ENCODE measurements at regions not wholly inside any gene's neighbourhood (a gene's known extent, or its start where the extent isn't known, plus 50 kb on each side); places are given as distances from the start of the nearest gene placed in this dataset.
"Not testable (repeated sequence)": the region's sequence is repeated elsewhere in the genome, so short reads cannot be mapped to it uniquely, and the experiment has no call there.

DNA sequence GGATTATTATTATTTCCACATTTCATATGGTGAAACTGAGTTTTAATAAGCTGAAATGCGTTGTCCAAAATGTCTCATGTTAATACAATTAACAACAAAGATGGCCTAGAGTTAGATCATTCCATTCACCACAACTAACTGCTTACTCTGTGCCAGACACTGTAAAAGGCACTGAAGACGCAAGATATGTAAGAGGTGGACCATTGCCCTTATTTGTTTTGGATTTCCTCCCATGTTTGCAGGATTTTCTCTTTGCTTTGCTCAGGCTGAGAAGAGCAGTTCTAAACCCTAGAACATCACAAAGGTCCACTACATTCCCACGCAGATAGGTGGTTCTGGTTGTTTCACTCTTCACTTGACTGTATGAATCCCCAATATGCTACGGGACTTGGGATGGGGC lies 324.4 kb upstream of the KITLG start:
- Mint-ChIP-seq H3K36me3 (ENCODE audit: low read depth) (no peaks in the 10 kb centered on the region), H3K4me1 (ENCODE audit: low read depth) (no peaks in the 10 kb centered on the region), H3K4me3 (no peak overlapping the region)

DNA sequence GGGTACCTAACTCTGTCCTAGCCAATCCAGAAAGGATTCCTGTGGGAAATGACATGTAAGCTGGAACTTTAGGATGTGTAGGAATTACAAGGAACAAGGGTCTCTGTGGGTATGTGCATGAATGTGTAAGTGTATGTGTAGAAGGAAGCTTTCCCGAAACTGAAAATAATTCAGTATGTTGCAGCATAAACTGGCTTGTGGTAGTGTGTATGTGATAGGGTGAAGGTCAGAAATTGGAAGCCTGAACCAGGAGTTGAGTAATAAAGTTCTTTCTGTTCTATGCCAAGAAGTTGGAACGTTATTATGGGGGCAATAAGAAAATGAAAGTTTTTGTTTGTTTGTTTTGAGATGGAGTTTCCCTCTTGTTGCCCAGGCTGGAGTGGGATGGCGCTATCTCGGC lies 323.1 kb upstream of the KITLG start:
- Mint-ChIP-seq H3K27ac (no peak overlapping the region), H3K36me3 (ENCODE audit: low read depth) (no peaks in the 10 kb centered on the region), H3K27me3 (no peaks in the 10 kb centered on the region), H3K4me3 (no peak overlapping the region), H3K4me1 (ENCODE audit: low read depth) (no peaks in the 10 kb centered on the region), H3K9me3 (no peaks in the 10 kb centered on the region)
- DNase-seq = no peak

More for the DNA sequence above, 324.4 kb upstream of the KITLG start:
- H3K27ac Mint-ChIP-seq = no peak overlapping the region
- H3K27me3 Mint-ChIP-seq = no peaks in the 10 kb centered on the region
- peaks cover 3% of the 10 kb centered on the region for H3K9me3 Mint-ChIP-seq
- DNase-seq = no peak

DNA sequence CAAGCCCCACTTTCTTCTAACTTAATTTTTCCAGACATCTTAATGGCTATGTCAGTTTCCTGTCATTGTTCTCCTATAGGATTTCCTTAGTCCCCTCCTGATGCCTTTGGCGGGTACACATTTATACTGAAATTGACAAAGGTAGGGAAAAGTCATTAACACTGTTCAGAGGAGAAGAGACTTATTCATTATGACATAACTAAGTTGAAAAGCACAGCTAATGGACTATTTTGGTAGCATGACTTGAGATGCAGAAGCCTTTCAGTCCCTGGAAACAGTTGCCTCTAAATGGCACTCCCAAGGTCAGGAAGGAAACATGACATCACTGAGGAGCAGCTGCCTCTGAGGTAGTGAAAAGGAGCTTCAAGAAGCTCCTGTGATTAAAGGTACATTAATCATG lies 317.5 kb upstream of the KITLG start:
- no peak overlapping the region for H3K4me3 Mint-ChIP-seq
- no peak overlapping the region for H3K27ac Mint-ChIP-seq
- H3K36me3 Mint-ChIP-seq (ENCODE audit: low read depth) = no peaks in the 10 kb centered on the region
- DNase-seq = no peak
- H3K4me1 Mint-ChIP-seq (ENCODE audit: low read depth) = no peaks in the 10 kb centered on the region
- H3K27me3 Mint-ChIP-seq = no peaks in the 10 kb centered on the region
- H3K9me3 Mint-ChIP-seq = no peaks in the 10 kb centered on the region

DNA sequence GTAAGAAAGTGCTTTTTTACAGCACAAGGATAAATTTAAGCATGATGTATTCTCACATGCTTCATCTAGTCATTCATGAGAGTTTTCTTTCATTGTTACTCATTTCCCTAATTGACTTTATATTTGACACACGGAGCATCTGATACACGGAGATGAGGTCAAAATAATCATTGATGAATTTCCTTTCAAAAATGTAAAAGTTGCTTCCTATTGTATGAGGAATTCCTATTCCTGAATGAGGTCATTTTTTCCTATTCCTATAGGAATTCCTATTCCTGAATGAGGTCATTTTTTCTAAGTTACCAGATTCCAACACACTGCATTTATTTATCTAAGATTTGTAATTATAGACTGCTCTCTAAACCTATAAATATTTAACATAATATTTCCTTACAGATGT lies 316.7 kb upstream of the KITLG start:
- DNase-seq = no peak
- Mint-ChIP-seq H3K4me1 (ENCODE audit: low read depth) (no peaks in the 10 kb centered on the region), H3K36me3 (ENCODE audit: low read depth) (no peaks in the 10 kb centered on the region), H3K27me3 (no peaks in the 10 kb centered on the region), H3K27ac (no peak overlapping the region), H3K4me3 (no peak overlapping the region), H3K9me3 (no peaks in the 10 kb centered on the region)

DNA sequence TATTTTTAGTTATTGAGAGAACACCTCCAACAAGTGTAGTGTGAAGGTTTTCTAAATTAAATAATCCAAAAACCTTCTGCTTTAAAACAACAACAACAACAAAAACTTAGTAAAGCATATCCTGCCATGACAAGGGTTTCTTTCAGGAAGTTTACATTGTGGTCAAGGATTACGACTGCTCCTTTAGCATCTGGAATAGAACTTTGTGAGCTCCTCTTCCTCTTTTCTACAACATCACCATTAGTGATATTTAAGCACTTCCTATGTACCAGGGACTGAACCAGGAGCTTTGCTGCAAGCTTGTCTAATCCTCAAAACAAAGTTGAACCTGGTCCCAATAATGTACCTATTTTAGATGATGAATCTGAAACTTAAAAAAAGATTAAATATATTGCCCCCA lies 315.4 kb upstream of the KITLG start:
- no peak overlapping the region for H3K4me3 Mint-ChIP-seq
- H3K4me1 Mint-ChIP-seq (ENCODE audit: low read depth) = no peaks in the 10 kb centered on the region
- no peak for DNase-seq
- no peaks in the 10 kb centered on the region for H3K36me3 Mint-ChIP-seq (ENCODE audit: low read depth)
- H3K27ac Mint-ChIP-seq = no peak overlapping the region
- H3K27me3 Mint-ChIP-seq = no peaks in the 10 kb centered on the region
- no peaks in the 10 kb centered on the region for H3K9me3 Mint-ChIP-seq

DNA sequence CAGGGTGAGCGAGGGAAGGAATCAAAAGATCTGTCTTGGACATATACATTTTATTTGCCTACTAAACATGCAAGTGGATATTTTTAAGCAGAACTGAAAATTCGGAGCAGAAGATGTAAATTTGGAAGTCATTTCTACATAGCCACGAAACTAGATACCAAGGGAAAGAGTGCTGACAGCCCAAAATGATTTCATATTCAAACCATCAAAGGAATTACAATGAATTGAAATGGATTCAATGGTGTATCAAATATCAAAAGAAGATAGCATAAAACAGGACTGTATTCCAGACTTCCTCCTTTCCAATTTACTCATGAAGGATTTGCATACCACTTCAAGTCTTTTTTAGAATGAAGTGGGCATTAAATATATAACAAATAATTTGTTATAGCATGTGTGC lies 313.5 kb upstream of the KITLG start:
- DNase-seq = no peak
- H3K9me3 Mint-ChIP-seq = no peaks in the 10 kb centered on the region
- no peaks in the 10 kb centered on the region for H3K36me3 Mint-ChIP-seq (ENCODE audit: low read depth)
- H3K27me3 Mint-ChIP-seq = no peaks in the 10 kb centered on the region
- no peaks in the 10 kb centered on the region for H3K4me1 Mint-ChIP-seq (ENCODE audit: low read depth)
- no peak overlapping the region for H3K27ac Mint-ChIP-seq
- no peak overlapping the region for H3K4me3 Mint-ChIP-seq

DNA sequence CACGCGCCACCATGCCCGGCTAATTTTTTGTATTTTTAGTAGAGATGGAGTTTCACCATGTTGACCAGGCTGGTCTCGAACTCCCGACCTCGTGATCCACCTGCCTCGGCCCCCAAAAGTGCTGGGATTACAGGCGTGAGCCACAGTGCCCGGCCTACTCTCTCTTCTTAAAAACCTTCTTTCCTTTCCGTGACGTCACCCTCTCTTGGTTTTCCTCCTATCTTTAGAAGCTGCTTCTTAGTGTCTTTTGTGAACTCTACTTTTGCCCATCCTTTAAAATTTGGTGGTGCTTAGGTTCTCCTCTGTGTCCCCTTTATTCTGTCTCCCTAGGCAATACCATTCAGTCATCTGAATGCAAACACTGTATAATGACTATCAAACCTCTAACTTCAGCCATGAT lies 311.2 kb upstream of the KITLG start:
- H3K4me1 Mint-ChIP-seq (ENCODE audit: low read depth); H3K27me3 Mint-ChIP-seq; DNase-seq; H3K36me3 Mint-ChIP-seq (ENCODE audit: low read depth); H3K27ac Mint-ChIP-seq; H3K9me3 Mint-ChIP-seq; H3K4me3 Mint-ChIP-seq: not testable (repeated sequence)

DNA sequence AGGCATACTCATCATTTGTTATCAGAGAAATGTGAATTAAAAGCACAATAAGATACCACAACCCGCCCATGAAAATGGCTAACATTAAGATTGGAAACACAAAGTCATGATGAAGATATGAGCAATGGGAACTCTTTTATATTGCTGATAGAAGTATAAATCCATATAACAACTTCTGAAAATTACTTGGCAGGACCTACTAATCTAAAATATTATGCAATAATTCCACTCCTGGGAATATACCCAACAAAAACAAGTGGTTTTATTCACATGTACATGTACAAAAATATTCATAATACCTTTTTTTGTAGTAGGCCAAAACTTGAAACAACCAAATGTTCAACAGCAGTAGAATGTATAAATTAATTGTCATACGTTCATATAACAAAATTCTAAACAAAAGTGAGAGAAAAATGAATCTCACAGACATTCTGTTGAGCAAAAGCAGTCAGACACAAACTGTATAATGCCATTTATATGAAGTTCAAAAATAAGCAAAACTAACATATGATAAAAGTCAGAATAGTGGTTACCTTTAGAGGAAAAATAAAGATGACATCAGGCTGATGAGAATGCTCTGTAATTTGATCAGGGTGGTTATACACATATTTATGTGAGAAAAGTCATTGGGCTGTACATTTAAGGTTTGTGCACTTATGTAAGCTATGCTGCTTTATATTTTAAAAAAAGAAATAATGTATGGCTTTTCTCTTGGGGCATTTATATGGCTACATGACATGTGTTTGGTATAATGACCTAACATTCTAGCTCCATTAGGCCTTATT lies 309.2 kb upstream of the KITLG start:
- Mint-ChIP-seq H3K27me3 (no peaks in the 10 kb centered on the region), H3K4me1 (ENCODE audit: low read depth) (no peaks in the 10 kb centered on the region), H3K27ac (no peak overlapping the region), H3K9me3 (no peaks in the 10 kb centered on the region), H3K4me3 (no peak overlapping the region), H3K36me3 (ENCODE audit: low read depth) (no peaks in the 10 kb centered on the region)
- DNase-seq = no peak

DNA sequence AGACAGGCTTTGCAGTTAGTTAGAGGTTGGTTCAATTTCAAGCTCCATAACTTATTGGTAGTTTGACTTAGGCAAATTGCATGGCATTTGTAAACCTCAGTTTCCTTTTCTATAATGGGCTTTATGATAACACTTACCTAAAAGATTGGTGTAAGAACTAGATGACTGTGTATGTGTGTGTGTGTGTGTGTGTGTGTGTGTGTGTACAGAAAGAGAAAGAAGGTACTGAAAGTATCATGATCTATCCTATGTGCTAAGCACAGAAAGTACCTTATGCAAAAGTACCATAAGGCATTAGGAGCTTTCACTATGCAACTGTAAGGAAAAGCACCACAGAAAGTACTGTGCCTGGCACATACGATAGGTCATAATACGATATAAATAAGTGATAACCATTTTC lies 304.3 kb upstream of the KITLG start:
- H3K27me3 Mint-ChIP-seq = no peaks in the 10 kb centered on the region
- no peaks in the 10 kb centered on the region for H3K4me1 Mint-ChIP-seq (ENCODE audit: low read depth)
- no peak for DNase-seq
- no peaks in the 10 kb centered on the region for H3K9me3 Mint-ChIP-seq
- H3K36me3 Mint-ChIP-seq (ENCODE audit: low read depth) = no peaks in the 10 kb centered on the region
- no peak overlapping the region for H3K27ac Mint-ChIP-seq
- H3K4me3 Mint-ChIP-seq = no peak overlapping the region

DNA sequence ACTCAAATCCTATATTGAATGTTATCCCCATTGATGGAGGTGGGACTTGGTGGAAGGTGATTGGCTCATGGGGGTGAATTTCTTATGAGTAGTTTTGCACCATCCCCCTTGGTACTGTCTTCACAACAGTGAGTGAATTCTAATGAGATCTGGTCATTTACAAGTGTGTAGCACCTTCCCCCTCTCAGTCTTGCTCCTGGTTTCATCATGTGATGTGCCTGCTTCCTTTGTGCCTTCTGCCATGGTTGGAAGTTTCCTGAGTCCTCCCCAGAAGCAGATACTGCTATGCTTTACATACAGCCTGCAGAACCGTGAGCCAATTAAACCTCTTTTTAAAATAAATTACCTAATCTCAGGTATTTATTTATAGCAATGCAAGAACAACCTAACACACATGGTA lies 302.4 kb upstream of the KITLG start:
- no peaks in the 10 kb centered on the region for H3K9me3 Mint-ChIP-seq
- H3K4me3 Mint-ChIP-seq = no peak overlapping the region
- no peaks in the 10 kb centered on the region for H3K4me1 Mint-ChIP-seq (ENCODE audit: low read depth)
- no peak for DNase-seq
- H3K27me3 Mint-ChIP-seq = no peaks in the 10 kb centered on the region
- H3K36me3 Mint-ChIP-seq (ENCODE audit: low read depth) = no peaks in the 10 kb centered on the region
- H3K27ac Mint-ChIP-seq = no peak overlapping the region

DNA sequence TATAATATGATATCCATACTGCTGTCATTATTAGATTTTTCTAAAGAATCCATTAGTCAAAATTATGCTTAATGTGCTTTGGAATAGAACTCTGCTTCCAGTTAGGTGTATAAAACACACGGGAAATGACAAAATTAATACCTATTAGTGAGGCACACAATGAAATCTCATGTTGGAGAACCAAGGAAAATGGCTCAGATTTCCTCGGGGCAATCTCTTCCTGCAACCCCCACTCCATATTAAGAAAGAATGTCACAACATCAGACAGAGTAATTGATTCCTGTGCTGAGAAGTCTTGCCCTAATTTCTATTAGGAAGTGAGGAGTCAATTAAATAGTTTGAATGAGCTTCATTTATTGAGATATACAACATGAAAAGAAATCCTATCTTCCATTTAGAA lies 299.8 kb upstream of the KITLG start:
- no peak for DNase-seq
- no peak overlapping the region for H3K4me3 Mint-ChIP-seq
- no peak overlapping the region for H3K27ac Mint-ChIP-seq
- no peaks in the 10 kb centered on the region for H3K27me3 Mint-ChIP-seq
- H3K4me1 Mint-ChIP-seq (ENCODE audit: low read depth) = no peaks in the 10 kb centered on the region
- no peaks in the 10 kb centered on the region for H3K9me3 Mint-ChIP-seq
- no peaks in the 10 kb centered on the region for H3K36me3 Mint-ChIP-seq (ENCODE audit: low read depth)

DNA sequence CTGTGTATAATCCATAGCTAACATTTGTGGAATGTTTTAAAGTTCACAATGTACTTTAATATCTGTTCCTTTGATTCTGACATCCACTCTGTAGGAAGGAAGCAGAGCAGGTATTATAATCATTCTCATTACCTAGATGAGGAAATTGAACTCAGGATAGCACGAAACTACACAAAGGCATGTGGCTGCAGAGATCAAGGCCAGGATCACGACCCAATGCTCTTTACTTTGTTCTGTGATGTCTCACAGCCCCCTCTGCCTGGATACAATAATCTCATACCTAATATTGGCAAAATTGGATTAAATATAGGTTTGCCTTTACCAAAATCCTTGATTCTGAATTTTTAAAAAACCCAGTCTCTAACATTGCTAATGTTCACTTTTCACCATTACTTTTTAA lies 298.0 kb upstream of the KITLG start:
- Mint-ChIP-seq H3K36me3 (ENCODE audit: low read depth) (no peaks in the 10 kb centered on the region), H3K27ac (no peak overlapping the region), H3K9me3 (no peaks in the 10 kb centered on the region), H3K27me3 (no peaks in the 10 kb centered on the region), H3K4me3 (no peak overlapping the region), H3K4me1 (ENCODE audit: low read depth) (no peaks in the 10 kb centered on the region)
- no peak for DNase-seq

DNA sequence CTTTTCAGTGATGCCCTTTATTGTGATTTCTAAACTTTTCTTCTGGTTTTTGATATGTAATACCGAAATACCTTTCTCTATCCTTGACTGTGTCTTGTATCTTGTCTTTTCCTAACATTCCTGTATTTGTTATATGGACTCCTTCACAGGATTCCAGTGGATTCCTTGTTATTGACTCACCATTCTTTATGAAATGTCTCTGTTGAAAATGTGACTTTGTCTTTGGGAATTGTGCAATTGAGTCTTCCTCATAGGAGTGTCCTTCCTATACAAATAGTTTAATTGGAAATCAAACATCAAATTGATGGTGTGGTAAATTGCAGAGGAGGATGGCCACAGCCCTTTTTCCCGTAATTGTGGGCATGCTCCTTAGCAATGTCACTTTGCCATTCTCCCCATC lies 296.6 kb upstream of the KITLG start:
- Mint-ChIP-seq H3K27ac (no peak overlapping the region), H3K4me3 (no peak overlapping the region), H3K27me3 (no peaks in the 10 kb centered on the region), H3K36me3 (ENCODE audit: low read depth) (no peaks in the 10 kb centered on the region), H3K4me1 (ENCODE audit: low read depth) (no peaks in the 10 kb centered on the region), H3K9me3 (no peaks in the 10 kb centered on the region)
- DNase-seq = no peak

DNA sequence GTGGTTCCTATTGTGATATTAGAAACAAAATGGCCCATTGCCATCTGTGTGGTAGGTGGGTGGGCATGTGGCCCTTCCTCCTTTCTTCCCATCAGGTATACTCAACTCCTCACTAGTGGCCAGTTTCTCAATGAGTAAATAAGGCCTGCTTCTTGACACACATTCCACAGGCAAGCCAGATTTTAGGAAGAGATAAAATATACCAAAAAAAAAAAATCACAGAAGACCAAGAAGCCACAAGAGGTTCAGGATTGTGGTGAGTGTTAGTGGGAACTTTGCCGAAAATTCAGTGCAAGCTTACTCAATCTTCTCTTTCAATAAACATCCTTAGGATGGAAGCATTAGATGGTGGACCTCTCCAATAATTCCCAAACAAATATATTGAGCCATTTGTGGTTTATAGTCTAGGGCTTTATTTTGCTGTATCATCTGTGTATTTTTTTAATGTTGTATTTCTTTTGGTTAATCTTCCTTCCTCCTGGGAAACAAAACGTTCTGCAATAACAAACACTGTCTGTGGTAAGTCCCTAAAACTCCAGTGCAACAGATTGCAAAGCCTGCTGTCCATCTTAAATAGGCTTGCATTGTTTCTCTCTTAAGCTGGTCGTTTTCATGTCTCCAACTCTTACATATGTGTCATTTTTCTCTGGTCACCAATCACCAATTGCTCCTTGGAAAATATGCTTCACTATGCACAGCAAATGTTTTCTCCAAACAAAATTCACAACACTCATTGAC lies 289.9 kb upstream of the KITLG start:
- no peak for DNase-seq
- H3K4me1 Mint-ChIP-seq (ENCODE audit: low read depth) = no peaks in the 10 kb centered on the region
- H3K4me3 Mint-ChIP-seq = no peak overlapping the region
- no peaks in the 10 kb centered on the region for H3K36me3 Mint-ChIP-seq (ENCODE audit: low read depth)
- H3K9me3 Mint-ChIP-seq = no peaks in the 10 kb centered on the region
- no peak overlapping the region for H3K27ac Mint-ChIP-seq
- no peaks in the 10 kb centered on the region for H3K27me3 Mint-ChIP-seq

DNA sequence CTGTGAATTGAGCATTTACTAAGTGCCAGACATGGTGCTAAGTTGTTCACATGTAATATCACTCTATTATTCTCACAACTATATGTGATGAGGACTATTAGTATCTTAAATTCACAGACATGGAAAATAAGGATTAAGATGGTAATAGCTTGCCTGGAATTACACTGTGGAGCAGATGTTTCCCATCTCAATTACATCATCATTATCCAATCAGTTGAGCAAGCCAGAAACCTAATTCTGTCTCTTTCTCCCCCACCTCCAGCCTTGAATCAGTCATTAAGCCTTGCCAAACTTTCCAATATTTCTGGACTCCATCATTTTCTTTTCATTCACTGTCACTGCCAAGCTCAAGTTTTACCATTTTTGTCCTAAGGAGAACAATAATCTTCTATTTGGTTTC lies 287.8 kb upstream of the KITLG start:
- H3K9me3 Mint-ChIP-seq = no peaks in the 10 kb centered on the region
- no peak overlapping the region for H3K27ac Mint-ChIP-seq
- H3K4me3 Mint-ChIP-seq = no peak overlapping the region
- no peak for DNase-seq
- no peaks in the 10 kb centered on the region for H3K36me3 Mint-ChIP-seq (ENCODE audit: low read depth)
- no peaks in the 10 kb centered on the region for H3K27me3 Mint-ChIP-seq
- H3K4me1 Mint-ChIP-seq (ENCODE audit: low read depth) = no peaks in the 10 kb centered on the region
